ENCODE measurements at regions not wholly inside any gene's neighbourhood (a gene's known extent, or its start where the extent isn't known, plus 50 kb on each side); places are given as distances from the start of the nearest gene placed in this dataset.
"Not testable (repeated sequence)": the region's sequence is repeated elsewhere in the genome, so short reads cannot be mapped to it uniquely, and the experiment has no call there.

- H3K9me3 Mint-ChIP-seq; CTCF ChIA-PET (ENCODE audit: partially characterized antibody); H3K4me3 ChIP-seq (ENCODE audit: low read length in 2 of 2); H3K27ac ChIP-seq (ENCODE audit: low read depth, low read length); H3K36me3 ChIP-seq (ENCODE audit: insufficient read depth, low read length); H3K9me3 ChIP-seq (ENCODE audit: control insufficient read depth in 1 of 2, low read length in 2 of 2); H3K27me3 ChIP-seq (ENCODE audit: insufficient read depth, low read length); H3K4me1 Mint-ChIP-seq; H3K27me3 Mint-ChIP-seq; POLR2A ChIA-PET (ENCODE audit: partially characterized antibody); DNase-seq; H3K36me3 Mint-ChIP-seq; H3K27ac Mint-ChIP-seq; H3K4me3 Mint-ChIP-seq; H3K4me1 ChIP-seq (ENCODE audit: insufficient read depth, low read length); intact Hi-C loops (cut with micrococcal nuclease): not testable (repeated sequence)
Observed at GRCh38 chr16:32947336-32947735, 246.7 kb upstream of the TP53TG3C start.

GRCh38 chr16:32946041-32946560 lies 247.9 kb upstream of the TP53TG3C start:
- H3K9me3 Mint-ChIP-seq; H3K27me3 Mint-ChIP-seq; CTCF ChIA-PET (ENCODE audit: partially characterized antibody); H3K4me3 ChIP-seq (ENCODE audit: low read length in 2 of 2); H3K4me1 ChIP-seq (ENCODE audit: insufficient read depth, low read length); H3K27ac Mint-ChIP-seq; intact Hi-C loops (cut with micrococcal nuclease); H3K9me3 ChIP-seq (ENCODE audit: control insufficient read depth in 1 of 2, low read length in 2 of 2); H3K4me3 Mint-ChIP-seq; H3K27me3 ChIP-seq (ENCODE audit: insufficient read depth, low read length); H3K36me3 ChIP-seq (ENCODE audit: insufficient read depth, low read length); POLR2A ChIA-PET (ENCODE audit: partially characterized antibody); H3K4me1 Mint-ChIP-seq; H3K36me3 Mint-ChIP-seq; H3K27ac ChIP-seq (ENCODE audit: low read depth, low read length): not testable (repeated sequence)
- peak in 1 of 5 donors; percentile 15 for DNase-seq

GRCh38 chr16:32945311-32945710 lies 248.7 kb upstream of the TP53TG3C start:
- H3K36me3 ChIP-seq (ENCODE audit: insufficient read depth, low read length); POLR2A ChIA-PET (ENCODE audit: partially characterized antibody); H3K4me3 ChIP-seq (ENCODE audit: low read length in 2 of 2); H3K9me3 ChIP-seq (ENCODE audit: control insufficient read depth in 1 of 2, low read length in 2 of 2); H3K4me1 ChIP-seq (ENCODE audit: insufficient read depth, low read length); H3K4me3 Mint-ChIP-seq; H3K27ac ChIP-seq (ENCODE audit: low read depth, low read length); H3K4me1 Mint-ChIP-seq; H3K27me3 Mint-ChIP-seq; DNase-seq; intact Hi-C loops (cut with micrococcal nuclease); CTCF ChIA-PET (ENCODE audit: partially characterized antibody); H3K27me3 ChIP-seq (ENCODE audit: insufficient read depth, low read length); H3K36me3 Mint-ChIP-seq; H3K27ac Mint-ChIP-seq; H3K9me3 Mint-ChIP-seq: not testable (repeated sequence)

GRCh38 chr16:32939845-32940244 lies 254.2 kb upstream of the TP53TG3C start:
- POLR2A ChIA-PET (ENCODE audit: partially characterized antibody); CTCF ChIA-PET (ENCODE audit: partially characterized antibody); H3K9me3 ChIP-seq (ENCODE audit: control insufficient read depth in 1 of 2, low read length in 2 of 2); H3K36me3 ChIP-seq (ENCODE audit: insufficient read depth, low read length); H3K27me3 Mint-ChIP-seq; H3K9me3 Mint-ChIP-seq; H3K4me1 ChIP-seq (ENCODE audit: insufficient read depth, low read length); DNase-seq; H3K27ac ChIP-seq (ENCODE audit: low read depth, low read length); H3K36me3 Mint-ChIP-seq; H3K4me3 Mint-ChIP-seq; H3K4me1 Mint-ChIP-seq; H3K4me3 ChIP-seq (ENCODE audit: low read length in 2 of 2); H3K27ac Mint-ChIP-seq; intact Hi-C loops (cut with micrococcal nuclease); H3K27me3 ChIP-seq (ENCODE audit: insufficient read depth, low read length): not testable (repeated sequence)

GRCh38 chr16:32937929-32938328 lies 256.1 kb upstream of the TP53TG3C start:
- H3K27ac Mint-ChIP-seq; intact Hi-C loops (cut with micrococcal nuclease); H3K4me3 Mint-ChIP-seq; H3K4me1 ChIP-seq (ENCODE audit: insufficient read depth, low read length); H3K9me3 Mint-ChIP-seq; H3K4me3 ChIP-seq (ENCODE audit: low read length in 2 of 2); H3K36me3 Mint-ChIP-seq; H3K27me3 ChIP-seq (ENCODE audit: insufficient read depth, low read length); H3K27me3 Mint-ChIP-seq; H3K4me1 Mint-ChIP-seq; CTCF ChIA-PET (ENCODE audit: partially characterized antibody); H3K27ac ChIP-seq (ENCODE audit: low read depth, low read length); H3K36me3 ChIP-seq (ENCODE audit: insufficient read depth, low read length); POLR2A ChIA-PET (ENCODE audit: partially characterized antibody); H3K9me3 ChIP-seq (ENCODE audit: control insufficient read depth in 1 of 2, low read length in 2 of 2): not testable (repeated sequence)
- peak in 1 of 5 donors; percentile 14 for DNase-seq

GRCh38 chr16:32932240-32933040 lies 256.5 kb upstream of the TP53TG3 start:
- H3K27me3 ChIP-seq (ENCODE audit: insufficient read depth, low read length); H3K9me3 Mint-ChIP-seq; CTCF ChIA-PET (ENCODE audit: partially characterized antibody); H3K36me3 Mint-ChIP-seq; H3K4me3 Mint-ChIP-seq; H3K9me3 ChIP-seq (ENCODE audit: control insufficient read depth in 1 of 2, low read length in 2 of 2); intact Hi-C loops (cut with micrococcal nuclease); H3K36me3 ChIP-seq (ENCODE audit: insufficient read depth, low read length); POLR2A ChIA-PET (ENCODE audit: partially characterized antibody); H3K4me1 ChIP-seq (ENCODE audit: insufficient read depth, low read length); H3K4me1 Mint-ChIP-seq; H3K27ac ChIP-seq (ENCODE audit: low read depth, low read length); H3K27me3 Mint-ChIP-seq; H3K4me3 ChIP-seq (ENCODE audit: low read length in 2 of 2); H3K27ac Mint-ChIP-seq: not testable (repeated sequence)
- DNase-seq: peak in 1 of 5 donors; percentile 23

- H3K27me3 Mint-ChIP-seq; H3K4me3 ChIP-seq (ENCODE audit: low read length in 2 of 2); H3K27me3 ChIP-seq (ENCODE audit: insufficient read depth, low read length); H3K27ac Mint-ChIP-seq; H3K4me1 ChIP-seq (ENCODE audit: insufficient read depth, low read length); H3K4me3 Mint-ChIP-seq; H3K27ac ChIP-seq (ENCODE audit: low read depth, low read length); intact Hi-C loops (cut with micrococcal nuclease); H3K9me3 Mint-ChIP-seq; H3K4me1 Mint-ChIP-seq; DNase-seq; H3K9me3 ChIP-seq (ENCODE audit: control insufficient read depth in 1 of 2, low read length in 2 of 2); H3K36me3 ChIP-seq (ENCODE audit: insufficient read depth, low read length); POLR2A ChIA-PET (ENCODE audit: partially characterized antibody); H3K36me3 Mint-ChIP-seq; CTCF ChIA-PET (ENCODE audit: partially characterized antibody): not testable (repeated sequence)
Observed at GRCh38 chr16:32925192-32925591, 249.2 kb upstream of the TP53TG3 start.

- H3K27ac Mint-ChIP-seq; H3K27me3 ChIP-seq (ENCODE audit: insufficient read depth, low read length); H3K27me3 Mint-ChIP-seq; H3K36me3 ChIP-seq (ENCODE audit: insufficient read depth, low read length); CTCF ChIA-PET (ENCODE audit: partially characterized antibody); intact Hi-C loops (cut with micrococcal nuclease); H3K4me3 Mint-ChIP-seq; H3K4me1 Mint-ChIP-seq; H3K4me1 ChIP-seq (ENCODE audit: insufficient read depth, low read length); H3K4me3 ChIP-seq (ENCODE audit: low read length in 2 of 2); DNase-seq; H3K9me3 Mint-ChIP-seq; POLR2A ChIA-PET (ENCODE audit: partially characterized antibody); H3K9me3 ChIP-seq (ENCODE audit: control insufficient read depth in 1 of 2, low read length in 2 of 2); H3K27ac ChIP-seq (ENCODE audit: low read depth, low read length); H3K36me3 Mint-ChIP-seq: not testable (repeated sequence)
Observed at GRCh38 chr16:32922578-32922977, 246.6 kb upstream of the TP53TG3 start.

Measured in CD4-positive, alpha-beta memory T cell (primary cell).